H1 (cell line): ENCODE measurements at regions not wholly inside any gene's neighbourhood (a gene's known extent, or its start where the extent isn't known, plus 50 kb on each side); places are given as distances from the start of the nearest gene placed in this dataset.

Source experiments
- CTCF ChIA-PET: fragments of 300-600 bp; sonication (Branson Sonifier 250); formaldehyde crosslinking; loops from one replicate; lab custom pipeline; 2021; ENCODE audit not compliant: partially characterized antibody; lab: Charles Lee
- POLR2A ChIA-PET: fragments of 300-600 bp; sonication (Branson Sonifier 250); formaldehyde crosslinking; loops from one replicate; lab custom pipeline; 2021; ENCODE audit warnings: inconsistent platforms; ENCODE audit not compliant: partially characterized antibody; lab: Charles Lee
- DNase-seq, 2 experiments: peaks; one replicate each; pipeline versions ENCODE4 v3.0.0 to v3.0.0-alpha.2; 2010 to 2022; ENCODE audit warnings: low spot score in 2 of 2, low read depth in 1 of 2, mixed read lengths in 1 of 2
- FAIRE-seq: peaks from 2 replicates; lab custom pipeline; 2011; peaks lifted over from hg19 to GRCh38; lab: Jason Lieb, UNC
- H2AFZ ChIP-seq: 2 replicates; pipeline ENCODE4 v1.8.1; 2012; ENCODE audit warnings: low read length, inconsistent platforms
- H2AK5ac ChIP-seq: 2 replicates; pipeline ENCODE4 v1.6.1; 2013; ENCODE audit warnings: low read depth, low read length
- H2BK120ac ChIP-seq: replicated peaks from 2 replicates; pipeline ENCODE3; 2013; ENCODE audit warnings: low read depth, low read length, inconsistent platforms
- H2BK12ac ChIP-seq: 2 replicates; pipeline ENCODE4 v1.6.1; 2013; ENCODE audit warnings: low read depth, low read length
- H2BK15ac ChIP-seq: 2 replicates; pipeline ENCODE4 v1.6.1; 2013; ENCODE audit warnings: low read length
- H2BK20ac ChIP-seq: 2 replicates; pipeline ENCODE4 v1.6.1; 2013; ENCODE audit warnings: low read length
- H2BK5ac ChIP-seq: 2 replicates; pipeline ENCODE4 v1.6.1; 2013; ENCODE audit warnings: low read depth, low read length
- H3K14ac ChIP-seq: 2 replicates; pipeline ENCODE4 v1.6.1; 2013; ENCODE audit warnings: inconsistent platforms; ENCODE audit not compliant: insufficient read length
- H3K18ac ChIP-seq: 2 replicates; pipeline ENCODE4 v1.6.1; 2013; ENCODE audit warnings: low read length; ENCODE audit errors: extremely low read depth
- H3K23ac ChIP-seq: 2 replicates; pipeline ENCODE4 v1.6.1; 2013; ENCODE audit warnings: inconsistent platforms; ENCODE audit not compliant: insufficient read length
- H3K23me2 ChIP-seq: 2 replicates; pipeline ENCODE4 v1.6.1; 2013; ENCODE audit warnings: low read depth, low read length
- H3K27ac ChIP-seq: 2 replicates; pipeline ENCODE4 v1.6.1; 2011; ENCODE audit warnings: low read depth, low read length, inconsistent platforms
- H3K27me3 ChIP-seq, 4 experiments: replicated peaks in 1 of 4; 1 replicate in 1 of 4; 2 replicates in 3 of 4; pipeline versions ENCODE4 v1.6.1 to v1.8.1; 2011 to 2013; ENCODE audit warnings: low read length in 3 of 4, mild to moderate bottlenecking in 3 of 4, inconsistent platforms in 2 of 4, mixed read lengths in 2 of 4, moderate library complexity in 1 of 4; ENCODE audit not compliant: control insufficient read depth in 3 of 4, insufficient read depth in 3 of 4; ENCODE audit errors: extremely low read depth in 1 of 4
- H3K36me3 ChIP-seq, 4 experiments: 2 replicates each; pipeline versions ENCODE4 v1.6.1 to v1.8.1; 2011 to 2013; ENCODE audit warnings: mild to moderate bottlenecking in 4 of 4, low read length in 3 of 4, moderate library complexity in 2 of 4, control low read depth in 1 of 4, inconsistent platforms in 1 of 4; ENCODE audit not compliant: insufficient read depth in 4 of 4, control insufficient read depth in 2 of 4
- H3K4ac ChIP-seq: replicated peaks from 2 replicates; pipeline ENCODE3; 2013; ENCODE audit warnings: low read length, low read depth, mixed read lengths, inconsistent platforms; ENCODE audit not compliant: insufficient read length
- H3K4me1 ChIP-seq, 4 experiments: replicated peaks in 1 of 4; 1 replicate in 1 of 4; 2 replicates in 3 of 4; pipeline versions ENCODE4 v1.6.1 to v1.8.1; 2011 to 2013; ENCODE audit warnings: low read length in 3 of 4, inconsistent platforms in 2 of 4, mixed read lengths in 1 of 4; ENCODE audit not compliant: insufficient read depth in 4 of 4, control insufficient read depth in 3 of 4
- H3K4me2 ChIP-seq, 2 experiments: 2 replicates each; pipeline versions ENCODE4 v1.6.1 to v1.8.1; 2011 to 2013; ENCODE audit warnings: low read depth in 2 of 2, low read length in 2 of 2, control low read depth in 1 of 2, inconsistent platforms in 1 of 2, mild to moderate bottlenecking in 1 of 2; ENCODE audit not compliant: insufficient read depth in 1 of 2
- H3K4me3 ChIP-seq, 4 experiments: fragments of 200-600, 300-600 bp in 1 of 4; sonication (generic), shearing (Covaris generic), sonication (Bioruptor Twin) in 1 of 4; 2 replicates each; pipeline versions ENCODE4 v1.5.1 to v1.8.1; 2011 to 2016; ENCODE audit warnings: low read length in 4 of 4, low read depth in 3 of 4, control low read depth in 2 of 4, inconsistent platforms in 2 of 4, mild to moderate bottlenecking in 2 of 4, mixed read lengths in 1 of 4, moderate library complexity in 1 of 4; ENCODE audit not compliant: insufficient read depth in 2 of 4; ENCODE audit errors: extremely low read depth in 1 of 4
- H3K56ac ChIP-seq: replicated peaks from 2 replicates; pipeline ENCODE3; 2013; ENCODE audit warnings: low read depth, mild to moderate bottlenecking, mixed read lengths, low read length, inconsistent platforms; ENCODE audit not compliant: insufficient read length
- H3K79me1 ChIP-seq: 2 replicates; pipeline ENCODE4 v1.6.1; 2013; ENCODE audit warnings: low read depth, low read length, control low read depth
- H3K79me2 ChIP-seq, 2 experiments: 2 replicates each; pipeline versions ENCODE4 v1.6.1 to v1.8.1; 2012 to 2013; ENCODE audit warnings: low read length in 2 of 2, mild to moderate bottlenecking in 2 of 2, inconsistent platforms in 1 of 2; ENCODE audit not compliant: insufficient read depth in 2 of 2, control insufficient read depth in 1 of 2
- H3K9ac ChIP-seq, 4 experiments: replicated peaks in 1 of 4; 1 replicate in 1 of 4; 2 replicates in 3 of 4; pipeline versions ENCODE4 v1.6.1 to v1.8.1; 2011 to 2013; ENCODE audit warnings: low read depth in 3 of 4, low read length in 3 of 4, control low read depth in 2 of 4, mild to moderate bottlenecking in 2 of 4, moderate library complexity in 2 of 4, inconsistent platforms in 1 of 4; ENCODE audit errors: extremely low read depth in 1 of 4
- H3K9me3 ChIP-seq, 2 experiments: 2 replicates each; pipeline versions ENCODE4 v1.6.1 to v1.8.1; 2012 to 2013; ENCODE audit warnings: mild to moderate bottlenecking in 2 of 2, moderate library complexity in 2 of 2, control low read depth in 1 of 2, inconsistent platforms in 1 of 2, low read depth in 1 of 2, low read length in 1 of 2, mixed read lengths in 1 of 2; ENCODE audit not compliant: insufficient read depth in 2 of 2
- H4K20me1 ChIP-seq, 2 experiments: replicated peaks in 1 of 2; 2 replicates each; pipeline versions ENCODE3 to v1.8.1; 2011 to 2013; ENCODE audit warnings: inconsistent platforms in 2 of 2, low read length in 2 of 2, mild to moderate bottlenecking in 1 of 2; ENCODE audit not compliant: insufficient read depth in 2 of 2, control insufficient read depth in 1 of 2
- H4K5ac ChIP-seq: 2 replicates; pipeline ENCODE4 v1.6.1; 2013; ENCODE audit warnings: low read length, low read depth, mixed read lengths, inconsistent platforms; ENCODE audit not compliant: insufficient read length
- H4K8ac ChIP-seq: 2 replicates; pipeline ENCODE4 v1.8.0; 2013; ENCODE audit warnings: mild to moderate bottlenecking, moderate library complexity, low read length, inconsistent platforms; ENCODE audit not compliant: insufficient read depth; ENCODE audit errors: extremely low read depth
- H4K91ac ChIP-seq: replicated peaks from 2 replicates; pipeline ENCODE3; 2013; ENCODE audit warnings: low read length, mixed read lengths, inconsistent platforms; ENCODE audit not compliant: insufficient read length
- CBX8 ChIP-seq: fragments of 300-800, 300-1000 bp; sonication (generic); IDR thresholded peaks from 2 replicates; pipeline ENCODE4 v1.7.1; 2016; ENCODE audit warnings: low read depth, low read length, borderline replicate concordance
- CEBPB ChIP-seq: IDR thresholded peaks from 2 replicates; pipeline ENCODE4 v1.6.1; 2012; ENCODE audit warnings: low read depth, low read length
- CTBP2 ChIP-seq: IDR thresholded peaks from 2 replicates; pipeline ENCODE4 v1.7.0; 2011; ENCODE audit warnings: borderline replicate concordance, mild to moderate bottlenecking, moderate library complexity, mixed read lengths, low read length; ENCODE audit not compliant: insufficient read depth, insufficient read length
- EGR1 ChIP-seq: IDR thresholded peaks from 2 replicates; pipeline ENCODE4 v1.6.1; 2011; ENCODE audit warnings: low read depth, low read length, borderline replicate concordance
- JUN ChIP-seq: IDR thresholded peaks from 2 replicates; pipeline ENCODE4 v1.6.1; 2011; ENCODE audit warnings: low read depth, mild to moderate bottlenecking, improper control_type of control experiment, low read length
- POLR2AphosphoS5 ChIP-seq: IDR thresholded peaks from 2 replicates; pipeline ENCODE4 v1.6.1; 2011; ENCODE audit warnings: low read depth, low read length
- POU5F1 ChIP-seq: IDR thresholded peaks from 2 replicates; pipeline ENCODE4 v1.6.1; 2011; ENCODE audit warnings: low read depth, mild to moderate bottlenecking, low read length, moderate library complexity
- RXRA ChIP-seq: IDR thresholded peaks from 2 replicates; pipeline ENCODE4 v1.6.1; 2011; ENCODE audit warnings: low read depth, mild to moderate bottlenecking, low read length, moderate library complexity; ENCODE audit not compliant: insufficient read depth
- SIN3A ChIP-seq, 2 experiments: IDR thresholded peaks in 1 of 2; conservative IDR thresholded peaks in 1 of 2; 2 replicates each; pipeline ENCODE4 v1.6.1; 2011 to 2012; ENCODE audit warnings: low read length in 2 of 2, improper control_type of control experiment in 1 of 2, low read depth in 1 of 2, mild to moderate bottlenecking in 1 of 2
- TCF12 ChIP-seq: IDR thresholded peaks from 2 replicates; pipeline ENCODE4 v1.6.1; 2011; ENCODE audit warnings: low read depth, mild to moderate bottlenecking, low read length
- WGBS, 2 experiments: shearing (Covaris generic) in 1 of 2; methylation state at CpG; one replicate each; pipeline versions ENCODE4 v1.1.6 to v1.1.7; 2013 to 2015; ENCODE audit warnings: low lambda C conversion rate in 2 of 2, mixed read lengths in 2 of 2, inconsistent platforms in 1 of 2, low coverage in 1 of 2, missing lambda C conversion rate in 1 of 2; ENCODE audit not compliant: insufficient replicate concordance in 2 of 2, insufficient coverage in 1 of 2, insufficient read length in 1 of 2; ENCODE audit errors: extremely low coverage in 1 of 2, missing lambda C conversion rate in 1 of 2; 5-methylcytosine and 5-hydroxymethylcytosine counted together

DNA sequence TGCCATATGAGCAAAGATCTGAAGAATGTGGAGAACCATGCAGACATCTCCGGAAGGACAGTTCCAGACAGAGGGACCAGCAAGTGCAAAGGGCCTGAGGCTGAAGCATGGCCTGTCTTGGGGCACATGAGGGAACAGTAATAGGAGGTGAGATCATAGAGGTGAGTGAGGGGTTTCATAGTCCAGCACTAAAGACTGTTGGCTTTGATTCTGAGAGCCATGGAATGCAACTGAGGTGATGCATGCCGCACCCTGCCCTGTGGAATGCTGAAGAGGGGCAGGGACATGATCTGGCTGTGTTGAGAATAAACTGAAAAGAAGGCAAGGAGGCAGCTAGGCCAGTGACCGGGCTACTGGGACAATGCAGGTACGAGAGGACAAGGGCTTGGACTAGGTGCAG is 253.1 kb upstream of the KLF14 start:
- Histone ChIP-seq H2BK120ac (no peak overlapping the region), H3K23ac (no peak overlapping the region), H2AK5ac (no peak overlapping the region), H3K18ac (no peak overlapping the region), H4K20me1 (peaks cover 0 to 2% of the 10 kb centered on the region in 2 experiments), H3K4me2 (no peak overlapping the region), H4K91ac (no peak overlapping the region), H3K4ac (no peak overlapping the region), H3K79me1 (no peaks in the 10 kb centered on the region; the same call in 1 of the 2 replicates), H2BK12ac (no peak overlapping the region), H3K4me1 (no peaks in the 10 kb centered on the region; a peak in 1 of 7 replicates), H3K23me2 (no peaks in the 10 kb centered on the region), H3K4me3 (no peak overlapping the region), H3K14ac (no peak overlapping the region), H3K9me3 (no peaks in the 10 kb centered on the region), H4K8ac (no peak overlapping the region), H3K79me2 (no peaks in the 10 kb centered on the region), H4K5ac (no peak overlapping the region), H3K36me3 (no peaks in the 10 kb centered on the region), H3K56ac (no peak overlapping the region), H3K9ac (no peak overlapping the region), H2BK15ac (no peak overlapping the region), H2AFZ (no peak overlapping the region), H2BK20ac (no peak overlapping the region), H2BK5ac (no peak overlapping the region), H3K27ac (no peak overlapping the region), H3K27me3 (no peaks in the 10 kb centered on the region)
- ChIA-PET POLR2A (interaction anchor here (0.6 kb wide), 1 partner anchor 52 kb away, joined by 3 read pairs; no protein-coding TSS in a partner anchor), CTCF (interaction anchor here (0.6 to 5.3 kb wide), 4 partner anchors 11 to 91 kb away, joined by 3 to 21 read pairs (median 4); no protein-coding TSS in a partner anchor)
- TF ChIP-seq RXRA: no peak
- TF ChIP-seq POU5F1: no peak
- no peak for TF ChIP-seq SIN3A (conservative IDR thresholded peaks at IDR 0.05 in 1 of 2, IDR thresholded peaks at IDR 0.05 in 1 of 2; ENCODE audit: low read depth in 1 of 2, low read length in 2 of 2)
- TF ChIP-seq CBX8: no peak
- no peak for TF ChIP-seq TCF12
- TF ChIP-seq EGR1: no peak
- TF ChIP-seq JUN: no peak
- no peak for TF ChIP-seq CEBPB
- TF ChIP-seq POLR2AphosphoS5: no peak
- no peak for TF ChIP-seq CTBP2
- FAIRE-seq (no peak), DNase-seq (no peak)
- 99% methylated on average over 4 of the region's 4 CpGs; no CpG with 5 or more reads in 1 of the 2 experiments for WGBS, 2 experiments
